OCI-LY3 (cell line): ENCODE measurements at regions not wholly inside any gene's neighbourhood (a gene's known extent, or its start where the extent isn't known, plus 50 kb on each side); places are given as distances from the start of the nearest gene placed in this dataset.
A peak's percentile ranks its signal among the peaks of the same experiment; 100 is the strongest.
"Not testable (repeated sequence)": the region's sequence is repeated elsewhere in the genome, so short reads cannot be mapped to it uniquely, and the experiment has no call there.

Experiments
- H2AFZ ChIP-seq: fragments of 200-600, 300-600 bp; shearing (Covaris generic); 2 replicates; pipeline ENCODE4 v1.6.0; 2014; ENCODE audit warnings: antibody characterized with exemption, low read depth, low read length
- H3K27ac ChIP-seq: fragments of 200-600, 300-600 bp; sonication (generic); 2 replicates; pipeline ENCODE4 v1.5.1; 2014; ENCODE audit warnings: mild to moderate bottlenecking, low read length, moderate library complexity, mixed read lengths
- H3K27me3 ChIP-seq: fragments of 200-600, 300-600 bp; sonication (generic); 2 replicates; pipeline ENCODE4 v1.6.1; 2014; ENCODE audit warnings: low read depth, low read length, mixed read lengths
- H3K36me3 ChIP-seq: fragments of 200-600, 300-600 bp; sonication (generic); replicated peaks from 2 replicates; pipeline ENCODE3; 2014; ENCODE audit warnings: low read depth, low read length, mixed read lengths
- H3K4me1 ChIP-seq: fragments of 300-600, 200-600 bp; sonication (generic); 2 replicates; pipeline ENCODE4 v1.6.1; 2014; ENCODE audit warnings: low read length, mixed read lengths
- H3K4me2 ChIP-seq: fragments of 200-600, 300-600 bp; sonication (generic); 2 replicates; pipeline ENCODE4 v1.6.1; 2014; ENCODE audit warnings: low read length, mixed read lengths
- H3K4me3 ChIP-seq: fragments of 300-600, 200-600 bp; sonication (generic); 2 replicates; pipeline ENCODE4 v1.5.1; 2014; ENCODE audit warnings: antibody characterized with exemption, mild to moderate bottlenecking, low read length, moderate library complexity
- H3K79me2 ChIP-seq: fragments of 300-600, 200-600 bp; shearing (Covaris generic); 2 replicates; pipeline ENCODE4 v1.6.1; 2014; ENCODE audit warnings: mild to moderate bottlenecking, low read length, mixed read lengths
- H3K9ac ChIP-seq: fragments of 300-600, 200-600 bp; shearing (Covaris generic); 2 replicates; pipeline ENCODE4 v1.6.0; 2014; ENCODE audit warnings: mild to moderate bottlenecking, low read length, moderate library complexity
- H3K9me3 ChIP-seq: fragments of 200-600, 300-600 bp; shearing (Covaris generic); 2 replicates; pipeline ENCODE4 v1.6.1; 2014; ENCODE audit warnings: low read length, mixed read lengths; ENCODE audit not compliant: insufficient read depth
- H4K20me1 ChIP-seq: fragments of 200-600, 300-600 bp; sonication (generic); 2 replicates; pipeline ENCODE4 v1.6.1; 2016; ENCODE audit warnings: low read length, mixed read lengths; ENCODE audit not compliant: insufficient read depth
- CTCF ChIP-seq: fragments of 200-600, 300-600 bp; sonication (generic); IDR thresholded peaks from 2 replicates; pipeline ENCODE4 v1.5.1; 2014; ENCODE audit warnings: antibody characterized with exemption, low read length, low read depth
- EZH2phosphoT487 ChIP-seq: fragments of 200-600 bp; shearing (Covaris generic); IDR thresholded peaks from 2 replicates; pipeline ENCODE4 v1.6.1; 2018; ENCODE audit warnings: antibody characterized with exemption, mixed run types, low read depth

GRCh38 chr20:47438464-47439381 lies 63.0 kb upstream of the NCOA3 start:
- H3K9ac ChIP-seq, result no peak overlapping the region
- H4K20me1 ChIP-seq, result no peaks in the 10 kb centered on the region
- peaks cover 36% of the 10 kb centered on the region for H3K4me1 ChIP-seq
- peak overlapping the region; percentile 68 for H2AFZ ChIP-seq
- no peak overlapping the region for H3K27ac ChIP-seq
- TF ChIP-seq CTCF, result no peak
- TF ChIP-seq EZH2phosphoT487, result no peak
- H3K4me3 ChIP-seq, result no peak overlapping the region
- H3K9me3 ChIP-seq, result no peaks in the 10 kb centered on the region
- no peaks in the 10 kb centered on the region for H3K27me3 ChIP-seq
- H3K79me2 ChIP-seq, result no peaks in the 10 kb centered on the region
- H3K36me3 ChIP-seq, result no peaks in the 10 kb centered on the region
- peak overlapping the region; percentile 38 for H3K4me2 ChIP-seq

GRCh38 chr20:47440857-47441773 lies 60.6 kb upstream of the NCOA3 start:
- no peaks in the 10 kb centered on the region for H3K27me3 ChIP-seq
- H4K20me1 ChIP-seq, result no peaks in the 10 kb centered on the region
- peaks cover 18% of the 10 kb centered on the region for H3K4me1 ChIP-seq
- no peak for TF ChIP-seq EZH2phosphoT487
- no peak for TF ChIP-seq CTCF
- H3K9ac ChIP-seq, result no peak overlapping the region
- no peak overlapping the region for H2AFZ ChIP-seq
- no peaks in the 10 kb centered on the region for H3K9me3 ChIP-seq
- H3K79me2 ChIP-seq, result no peaks in the 10 kb centered on the region
- H3K36me3 ChIP-seq, result no peaks in the 10 kb centered on the region
- H3K4me3 ChIP-seq, result no peak overlapping the region
- H3K4me2 ChIP-seq, result no peak overlapping the region
- H3K27ac ChIP-seq, result no peak overlapping the region

- no peaks in the 10 kb centered on the region for H3K9me3 ChIP-seq
- H3K9ac ChIP-seq, result no peak overlapping the region
- H3K79me2 ChIP-seq, result no peaks in the 10 kb centered on the region
- no peak overlapping the region for H3K4me2 ChIP-seq
- H2AFZ ChIP-seq, result no peak overlapping the region
- H4K20me1 ChIP-seq, result no peaks in the 10 kb centered on the region
- no peak overlapping the region for H3K27ac ChIP-seq
- no peak overlapping the region for H3K4me3 ChIP-seq
- no peaks in the 10 kb centered on the region for H3K36me3 ChIP-seq
- peaks cover 18% of the 10 kb centered on the region for H3K4me1 ChIP-seq
- no peaks in the 10 kb centered on the region for H3K27me3 ChIP-seq
- TF ChIP-seq CTCF (no peak), EZH2phosphoT487 (no peak)
Measured at GRCh38 chr20:47441774-47442150, 59.9 kb upstream of the NCOA3 start.

- H3K4me3 ChIP-seq, H3K9me3 ChIP-seq, H3K79me2 ChIP-seq, H2AFZ ChIP-seq, H3K4me2 ChIP-seq, H3K9ac ChIP-seq, H3K36me3 ChIP-seq, H3K27me3 ChIP-seq, H4K20me1 ChIP-seq, H3K27ac ChIP-seq: not testable (repeated sequence)
- peaks cover 22% of the 10 kb centered on the region for H3K4me1 ChIP-seq
Measured at GRCh38 chr20:47443060-47443459, 58.6 kb upstream of the NCOA3 start.
